ENCODE measurements at regions not wholly inside any gene's neighbourhood (a gene's known extent, or its start where the extent isn't known, plus 50 kb on each side); places are given as distances from the start of the nearest gene placed in this dataset.

DNA sequence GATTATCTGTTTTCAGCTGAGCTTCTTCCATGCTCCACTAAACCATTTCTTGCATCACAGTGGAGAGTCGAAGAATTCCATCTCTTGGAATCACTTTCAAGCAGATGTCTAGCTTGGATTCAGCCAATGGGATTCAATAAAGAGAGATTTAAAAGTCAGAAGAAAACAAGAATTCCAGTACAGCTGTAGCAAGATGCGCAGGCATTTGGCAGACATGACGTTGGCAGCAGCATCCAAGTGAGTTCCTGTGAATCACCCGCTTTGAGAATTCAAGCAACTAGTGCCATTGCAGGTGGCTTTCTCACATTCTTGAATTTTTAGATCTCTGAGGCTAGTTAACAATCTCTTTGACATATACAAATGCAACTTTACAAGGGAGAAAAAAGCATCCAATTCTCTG is 467.0 kb downstream of the CDH10 start:
- TF ChIP-seq, protein P1, sequence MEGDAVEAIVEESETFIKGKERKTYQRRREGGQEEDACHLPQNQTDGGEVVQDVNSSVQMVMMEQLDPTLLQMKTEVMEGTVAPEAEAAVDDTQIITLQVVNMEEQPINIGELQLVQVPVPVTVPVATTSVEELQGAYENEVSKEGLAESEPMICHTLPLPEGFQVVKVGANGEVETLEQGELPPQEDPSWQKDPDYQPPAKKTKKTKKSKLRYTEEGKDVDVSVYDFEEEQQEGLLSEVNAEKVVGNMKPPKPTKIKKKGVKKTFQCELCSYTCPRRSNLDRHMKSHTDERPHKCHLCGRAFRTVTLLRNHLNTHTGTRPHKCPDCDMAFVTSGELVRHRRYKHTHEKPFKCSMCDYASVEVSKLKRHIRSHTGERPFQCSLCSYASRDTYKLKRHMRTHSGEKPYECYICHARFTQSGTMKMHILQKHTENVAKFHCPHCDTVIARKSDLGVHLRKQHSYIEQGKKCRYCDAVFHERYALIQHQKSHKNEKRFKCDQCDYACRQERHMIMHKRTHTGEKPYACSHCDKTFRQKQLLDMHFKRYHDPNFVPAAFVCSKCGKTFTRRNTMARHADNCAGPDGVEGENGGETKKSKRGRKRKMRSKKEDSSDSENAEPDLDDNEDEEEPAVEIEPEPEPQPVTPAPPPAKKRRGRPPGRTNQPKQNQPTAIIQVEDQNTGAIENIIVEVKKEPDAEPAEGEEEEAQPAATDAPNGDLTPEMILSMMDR (IDR thresholded peaks at IDR 0.05; ENCODE audit: low read depth, low read length): no peak
- no peak for DNase-seq (ENCODE audit: extremely low read depth, low read depth)

DNA sequence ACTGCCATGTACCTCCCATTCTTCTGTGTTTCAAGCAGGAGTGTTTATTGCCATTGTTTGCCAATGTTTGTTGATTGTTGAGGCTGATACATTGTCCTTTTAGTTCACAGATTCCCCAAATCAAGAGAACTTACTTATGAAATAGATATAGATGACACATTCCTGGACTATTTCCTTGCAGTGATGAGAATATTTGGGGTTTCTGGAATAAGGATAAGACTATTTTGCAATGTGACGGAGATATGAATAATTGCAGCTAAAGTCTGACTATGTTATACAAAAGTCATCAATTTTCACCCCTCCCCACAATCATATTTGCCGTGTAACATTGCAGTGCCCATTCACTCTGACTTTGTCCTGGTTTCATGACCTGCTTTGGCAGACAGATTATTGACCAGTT is 460.8 kb downstream of the CDH10 start:
- TF ChIP-seq, protein P1 (IDR thresholded peaks at IDR 0.05; ENCODE audit: low read depth, low read length): no peak

DNA sequence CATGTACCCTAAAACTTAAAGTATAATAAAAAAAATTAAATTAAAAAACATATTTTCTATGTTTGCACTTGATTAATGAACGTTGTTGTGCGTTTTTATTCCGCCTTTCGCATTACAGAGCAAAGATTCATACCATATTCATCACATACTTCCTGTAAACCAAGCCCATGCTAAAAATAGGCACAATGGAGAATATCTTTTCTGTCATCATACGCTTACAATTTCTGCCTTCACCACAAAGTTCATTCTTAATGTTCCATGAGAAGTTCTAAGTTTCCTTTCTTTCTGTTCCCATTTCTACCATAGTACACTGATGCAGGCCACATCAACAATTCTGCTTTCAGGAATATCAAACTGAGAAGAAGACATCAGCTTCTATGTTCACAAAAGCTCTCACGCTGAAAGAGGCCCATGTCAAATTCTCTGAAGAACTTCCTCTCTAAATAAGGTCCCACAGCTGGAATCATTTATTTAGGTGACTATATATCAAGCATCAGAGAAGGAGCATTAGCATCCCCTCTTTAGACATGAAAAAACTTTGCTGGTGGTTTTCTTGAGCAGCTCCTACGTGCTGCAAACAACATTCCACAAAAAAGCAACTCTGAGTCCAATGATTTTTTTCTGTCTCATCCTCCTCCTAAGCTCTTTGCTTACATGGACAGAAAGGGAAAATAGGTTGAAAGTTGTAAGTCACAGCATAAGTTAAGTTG is 456.4 kb downstream of the CDH10 start:
- DNase-seq (ENCODE audit: extremely low read depth, low read depth): no peak
- TF ChIP-seq, protein P1 (IDR thresholded peaks at IDR 0.05; ENCODE audit: low read depth, low read length): no peak

More for the DNA sequence above, 460.8 kb downstream of the CDH10 start:
- DNase-seq (ENCODE audit: extremely low read depth, low read depth): no peak

DNA sequence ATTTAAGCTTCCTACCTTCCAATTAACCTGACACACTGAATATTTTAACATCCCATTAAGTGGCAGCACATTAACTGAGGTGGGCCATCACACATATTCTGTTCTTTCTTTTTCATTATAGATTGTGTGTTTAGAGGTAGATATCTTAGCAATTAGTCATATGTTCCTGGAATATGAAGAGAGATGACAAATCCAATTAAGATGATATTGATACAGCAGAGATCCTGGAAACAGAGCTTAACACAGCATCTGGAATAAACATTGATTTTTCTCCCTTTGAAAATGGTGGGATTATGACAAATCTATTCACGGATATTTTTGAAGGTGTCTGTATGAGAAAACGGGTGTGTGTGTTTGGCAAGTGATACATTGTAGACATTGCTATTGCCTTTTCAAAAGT is 448.0 kb downstream of the CDH10 start:
- no peak for DNase-seq (ENCODE audit: extremely low read depth, low read depth)
- TF ChIP-seq, protein P1 (IDR thresholded peaks at IDR 0.05; ENCODE audit: low read depth, low read length): no peak

DNA sequence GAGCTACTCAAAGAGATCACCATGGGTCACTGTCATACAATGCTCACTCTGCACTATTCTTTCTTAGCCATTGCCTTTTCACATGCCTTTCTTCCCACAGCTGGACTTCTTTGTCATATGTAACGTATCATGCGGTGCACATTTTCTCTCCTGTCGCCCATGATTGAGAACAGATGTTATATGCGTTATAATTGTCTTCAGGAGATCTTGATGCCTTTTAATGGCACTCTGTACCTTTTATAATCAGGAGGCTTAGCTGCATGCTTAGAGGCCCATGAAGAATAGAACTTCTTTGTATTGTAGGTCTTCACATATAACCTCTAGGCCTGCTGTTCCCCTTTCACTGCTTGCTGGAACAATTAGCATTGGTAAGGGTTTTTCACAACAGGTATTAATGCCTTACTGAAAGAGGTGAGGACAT is 436.1 kb downstream of the CDH10 start:
- TF ChIP-seq, protein P1 (IDR thresholded peaks at IDR 0.05; ENCODE audit: low read depth, low read length): no peak
- DNase-seq (ENCODE audit: extremely low read depth, low read depth): no peak

DNA sequence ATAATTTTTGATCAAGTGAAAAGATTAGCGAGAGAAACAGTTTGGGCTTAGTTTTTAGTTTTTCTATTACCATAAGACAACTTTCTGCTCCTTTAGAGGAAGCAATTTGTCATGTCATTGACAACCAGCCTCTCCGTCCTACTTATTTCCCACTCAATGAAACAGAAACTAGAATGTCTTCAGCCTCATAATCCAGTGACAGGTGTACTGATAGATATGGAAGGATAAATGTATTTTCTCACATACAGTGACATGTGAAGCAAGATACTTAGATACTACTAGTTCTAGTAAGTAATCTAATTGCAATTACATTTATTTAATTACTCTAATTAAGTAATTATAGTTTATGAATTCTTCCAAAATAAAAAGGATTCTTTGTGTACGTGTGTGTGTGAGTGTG is 429.7 kb downstream of the CDH10 start:
- DNase-seq (ENCODE audit: extremely low read depth, low read depth): no peak
- TF ChIP-seq, protein P1 (IDR thresholded peaks at IDR 0.05; ENCODE audit: low read depth, low read length): no peak

DNA sequence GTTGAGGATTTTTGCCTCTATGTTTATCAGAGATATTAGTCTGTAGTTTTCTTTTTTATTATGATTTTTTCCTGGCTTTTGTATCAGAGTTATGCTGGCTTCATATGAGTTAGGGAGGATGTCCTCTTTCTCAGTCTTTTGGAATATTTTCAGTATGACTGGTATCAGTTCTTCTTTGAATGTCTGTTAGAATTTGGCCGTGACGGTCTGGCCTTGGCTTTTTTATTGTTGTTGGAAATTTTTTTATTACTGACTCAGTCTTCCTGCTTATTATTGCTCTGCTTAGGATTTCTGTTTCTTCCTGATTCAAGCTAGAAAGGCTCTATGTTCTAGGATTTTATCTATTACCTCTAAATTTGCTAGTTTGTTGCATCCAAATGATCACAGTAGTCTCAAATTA is 421.9 kb downstream of the CDH10 start:
- TF ChIP-seq, protein P1 (IDR thresholded peaks at IDR 0.05; ENCODE audit: low read depth, low read length): no peak
- no peak for DNase-seq (ENCODE audit: extremely low read depth, low read depth)

All from AG09319 (cell line).